ENCODE measurements at regions not wholly inside any gene's neighbourhood (a gene's known extent, or its start where the extent isn't known, plus 50 kb on each side); places are given as distances from the start of the nearest gene placed in this dataset.

DNA sequence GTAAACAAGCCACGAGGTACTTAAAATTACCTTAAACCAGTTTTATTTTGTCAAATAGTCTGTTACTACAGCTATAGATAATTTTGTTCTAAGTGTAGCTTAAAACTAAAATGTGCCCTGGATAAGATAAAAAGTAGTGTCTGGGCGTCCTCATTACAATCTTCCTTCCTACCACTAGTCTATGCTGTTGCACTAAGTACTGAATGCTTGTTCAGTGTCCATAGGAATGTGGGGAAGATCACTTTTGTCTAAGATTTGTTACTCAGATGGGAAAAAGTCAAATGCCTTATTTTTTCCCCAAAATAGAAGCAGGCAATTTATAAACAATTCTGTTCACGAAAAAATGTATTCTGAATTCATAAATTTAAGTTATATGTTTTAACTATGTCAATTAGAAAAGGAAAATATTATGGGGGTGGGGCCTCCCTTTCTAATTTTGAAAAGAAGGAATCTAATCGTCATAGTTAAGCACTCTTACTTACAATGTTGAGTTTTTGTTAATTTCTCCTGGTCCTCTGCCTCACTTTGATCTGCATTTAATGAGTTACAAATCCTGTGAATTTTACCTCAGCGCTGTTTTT, 140.4 kb upstream of the VRK2 start:
- Histone ChIP-seq H2BK15ac (ENCODE audit: low read length) (no peak overlapping the region), H3K4ac (replicated peaks; ENCODE audit: insufficient read length, low read depth, low read length) (no peak overlapping the region), H2AFZ (ENCODE audit: low read length) (no peak overlapping the region), H3K9ac (replicated peaks in 1 of 4; ENCODE audit: extremely low read depth in 1 of 4, low read depth in 3 of 4, low read length in 3 of 4) (no peak overlapping the region), H3K4me1 (replicated peaks in 1 of 4; ENCODE audit: control insufficient read depth in 3 of 4, insufficient read depth in 4 of 4, low read length in 3 of 4) (peaks cover 0 to 7% (median 3%) of the 10 kb centered on the region in 4 experiments; a peak in 1 of 7 replicates), H3K9me3 (ENCODE audit: insufficient read depth in 2 of 2, low read depth in 1 of 2, low read length in 1 of 2) (no peaks in the 10 kb centered on the region), H2BK20ac (ENCODE audit: low read length) (no peak overlapping the region), H4K91ac (replicated peaks; ENCODE audit: insufficient read length, low read length) (no peak overlapping the region), H2BK120ac (replicated peaks; ENCODE audit: low read depth, low read length) (no peak overlapping the region), H3K79me2 (ENCODE audit: control insufficient read depth in 1 of 2, insufficient read depth in 2 of 2, low read length in 2 of 2) (no peaks in the 10 kb centered on the region), H3K18ac (ENCODE audit: extremely low read depth, low read length) (no peak overlapping the region), H4K5ac (ENCODE audit: insufficient read length, low read depth, low read length) (no peak overlapping the region), H2AK5ac (ENCODE audit: low read depth, low read length) (no peak overlapping the region), H4K8ac (ENCODE audit: extremely low read depth, insufficient read depth, low read length) (no peak overlapping the region), H3K79me1 (ENCODE audit: low read depth, low read length) (no peaks in the 10 kb centered on the region), H3K56ac (replicated peaks; ENCODE audit: insufficient read length, low read depth, low read length) (no peak overlapping the region), H2BK12ac (ENCODE audit: low read depth, low read length) (no peak overlapping the region), H3K23me2 (ENCODE audit: low read depth, low read length) (no peaks in the 10 kb centered on the region), H3K14ac (ENCODE audit: insufficient read length) (no peak overlapping the region), H3K27me3 (replicated peaks in 1 of 4; ENCODE audit: control insufficient read depth in 3 of 4, extremely low read depth in 1 of 4, insufficient read depth in 3 of 4, low read length in 3 of 4) (no peaks in the 10 kb centered on the region), H3K23ac (ENCODE audit: insufficient read length) (no peak overlapping the region), H3K27ac (ENCODE audit: low read depth, low read length) (no peak overlapping the region), H3K36me3 (ENCODE audit: control insufficient read depth in 2 of 4, insufficient read depth in 4 of 4, low read length in 3 of 4) (no peaks in the 10 kb centered on the region), H2BK5ac (ENCODE audit: low read depth, low read length) (no peak overlapping the region), H4K20me1 (replicated peaks in 1 of 2; ENCODE audit: control insufficient read depth in 1 of 2, insufficient read depth in 2 of 2, low read length in 2 of 2) (no peaks in the 10 kb centered on the region), H3K4me3 (ENCODE audit: extremely low read depth in 1 of 4, insufficient read depth in 2 of 4, low read depth in 3 of 4, low read length in 4 of 4) (no peak overlapping the region), H3K4me2 (ENCODE audit: insufficient read depth in 1 of 2, low read depth in 2 of 2, low read length in 2 of 2) (no peak overlapping the region)
- FAIRE-seq (peak; percentile 81), DNase-seq (ENCODE audit: low read depth in 1 of 2, low spot score in 2 of 2) (no peak)
- CTCF ChIA-PET (ENCODE audit: partially characterized antibody) = interaction anchor here (0.6 to 1.8 kb wide), 26 partner anchors 8 to 772 kb away, joined by 3 to 10 read pairs (median 3); no protein-coding TSS in a partner anchor
- 47% methylated on average over 5 of the region's 5 CpGs; no CpG with 5 or more reads in 1 of the 2 experiments for WGBS, 2 experiments (ENCODE audit: extremely low coverage in 1 of 2, insufficient coverage in 1 of 2, insufficient read length in 1 of 2, insufficient replicate concordance in 2 of 2, low coverage in 1 of 2, low lambda C conversion rate in 2 of 2, missing lambda C conversion rate in 1 of 2)
- TF ChIP-seq BACH1 (IDR thresholded peaks at IDR 0.05; ENCODE audit: low read length) = no peak
- TF ChIP-seq TEAD4 (IDR thresholded peaks at IDR 0.05; ENCODE audit: low read depth, low read length) = 0 out of 2 replicates have a peak, but pooled peaks have one; percentile 65
- TF ChIP-seq, protein P1, sequence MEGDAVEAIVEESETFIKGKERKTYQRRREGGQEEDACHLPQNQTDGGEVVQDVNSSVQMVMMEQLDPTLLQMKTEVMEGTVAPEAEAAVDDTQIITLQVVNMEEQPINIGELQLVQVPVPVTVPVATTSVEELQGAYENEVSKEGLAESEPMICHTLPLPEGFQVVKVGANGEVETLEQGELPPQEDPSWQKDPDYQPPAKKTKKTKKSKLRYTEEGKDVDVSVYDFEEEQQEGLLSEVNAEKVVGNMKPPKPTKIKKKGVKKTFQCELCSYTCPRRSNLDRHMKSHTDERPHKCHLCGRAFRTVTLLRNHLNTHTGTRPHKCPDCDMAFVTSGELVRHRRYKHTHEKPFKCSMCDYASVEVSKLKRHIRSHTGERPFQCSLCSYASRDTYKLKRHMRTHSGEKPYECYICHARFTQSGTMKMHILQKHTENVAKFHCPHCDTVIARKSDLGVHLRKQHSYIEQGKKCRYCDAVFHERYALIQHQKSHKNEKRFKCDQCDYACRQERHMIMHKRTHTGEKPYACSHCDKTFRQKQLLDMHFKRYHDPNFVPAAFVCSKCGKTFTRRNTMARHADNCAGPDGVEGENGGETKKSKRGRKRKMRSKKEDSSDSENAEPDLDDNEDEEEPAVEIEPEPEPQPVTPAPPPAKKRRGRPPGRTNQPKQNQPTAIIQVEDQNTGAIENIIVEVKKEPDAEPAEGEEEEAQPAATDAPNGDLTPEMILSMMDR (IDR thresholded peaks at IDR 0.05; ENCODE audit: control extremely low read depth in 1 of 3, insufficient read depth in 1 of 3, low read depth in 1 of 3, low read length in 3 of 3) = peak in 2 of 3 experiments; percentile 62 to 79; a peak in 3 of 4 replicates
- peak; percentile 95 to 98 for TF ChIP-seq RAD21 (IDR thresholded peaks at IDR 0.05 in 1 of 2, conservative IDR thresholded peaks at IDR 0.05 in 1 of 2; ENCODE audit: low read depth in 2 of 2, low read length in 2 of 2)
- TF ChIP-seq RXRA (IDR thresholded peaks at IDR 0.05; ENCODE audit: insufficient read depth, low read depth, low read length) = no peak
- POLR2A ChIA-PET (ENCODE audit: partially characterized antibody) = no interaction called here

Data from H1 (cell line).